ENCODE measurements at regions not wholly inside any gene's neighbourhood (a gene's known extent, or its start where the extent isn't known, plus 50 kb on each side); places are given as distances from the start of the nearest gene placed in this dataset.

DNA sequence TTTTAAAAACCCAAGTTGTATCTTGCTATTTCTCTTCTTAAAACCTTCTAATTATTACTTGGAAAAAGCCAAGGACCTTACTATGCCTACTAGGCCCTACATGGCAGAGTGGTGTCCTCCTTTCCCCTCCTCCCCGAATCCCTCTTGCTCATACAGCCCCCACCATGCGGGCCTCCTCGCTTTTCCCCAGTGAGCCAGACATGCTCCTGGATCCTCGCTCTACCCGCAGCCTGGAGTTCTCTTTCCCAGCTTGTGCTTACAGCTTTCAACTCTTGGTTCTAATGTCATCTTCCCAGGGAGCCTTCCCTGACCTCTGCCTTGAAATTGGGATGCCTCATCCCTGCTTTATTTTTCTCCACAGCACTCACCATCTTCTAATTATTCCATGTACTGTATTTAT is 111.8 kb upstream of the TLE3 start:
- TF ChIP-seq, protein P1, sequence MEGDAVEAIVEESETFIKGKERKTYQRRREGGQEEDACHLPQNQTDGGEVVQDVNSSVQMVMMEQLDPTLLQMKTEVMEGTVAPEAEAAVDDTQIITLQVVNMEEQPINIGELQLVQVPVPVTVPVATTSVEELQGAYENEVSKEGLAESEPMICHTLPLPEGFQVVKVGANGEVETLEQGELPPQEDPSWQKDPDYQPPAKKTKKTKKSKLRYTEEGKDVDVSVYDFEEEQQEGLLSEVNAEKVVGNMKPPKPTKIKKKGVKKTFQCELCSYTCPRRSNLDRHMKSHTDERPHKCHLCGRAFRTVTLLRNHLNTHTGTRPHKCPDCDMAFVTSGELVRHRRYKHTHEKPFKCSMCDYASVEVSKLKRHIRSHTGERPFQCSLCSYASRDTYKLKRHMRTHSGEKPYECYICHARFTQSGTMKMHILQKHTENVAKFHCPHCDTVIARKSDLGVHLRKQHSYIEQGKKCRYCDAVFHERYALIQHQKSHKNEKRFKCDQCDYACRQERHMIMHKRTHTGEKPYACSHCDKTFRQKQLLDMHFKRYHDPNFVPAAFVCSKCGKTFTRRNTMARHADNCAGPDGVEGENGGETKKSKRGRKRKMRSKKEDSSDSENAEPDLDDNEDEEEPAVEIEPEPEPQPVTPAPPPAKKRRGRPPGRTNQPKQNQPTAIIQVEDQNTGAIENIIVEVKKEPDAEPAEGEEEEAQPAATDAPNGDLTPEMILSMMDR (IDR thresholded peaks at IDR 0.05) = no peak
- TF ChIP-seq POLR2A (IDR thresholded peaks at IDR 0.05) (no peak), POLR2AphosphoS5 (IDR thresholded peaks at IDR 0.05) (no peak)

Data from prostate gland (tissue), 2 donors.